Spleen (tissue), 7 donors: ENCODE measurements at regions not wholly inside any gene's neighbourhood (a gene's known extent, or its start where the extent isn't known, plus 50 kb on each side); places are given as distances from the start of the nearest gene placed in this dataset.

Experiments
- CTCF ChIP-seq, 11 experiments: fragments of 200-600 bp in 7 of 11; fragments of 450-650 bp in 4 of 11; sonication (generic) in 4 of 11; IDR thresholded peaks in 8 of 11; conservative IDR thresholded peaks in 3 of 11; 1 replicate in 7 of 11; 2 replicates in 4 of 11; pipeline versions ENCODE4 v1.4.0 to v1.8.0; 2016 to 2021; ENCODE audit warnings: antibody characterized with exemption in 11 of 11, inconsistent platforms in 4 of 11, mild to moderate bottlenecking in 1 of 11
- POLR2A ChIP-seq, 3 donors: fragments of 450-650 bp; IDR thresholded peaks; one replicate each; pipeline ENCODE4 v1.5.1; 2017; ENCODE audit warnings: antibody characterized with exemption in 3 of 3, mild to moderate bottlenecking in 1 of 3
- donor health status: DM: no; HTN: no; CAD: no; lungs with moderate emphysema.
- donor health status: DM: no; HTN: no; CAD: no.
- donor health status: DM: no; HTN: no; CAD: no.

GRCh38 chr5:126070481-126070880 is 352.7 kb upstream of the GRAMD2B start:
- TF ChIP-seq CTCF (IDR thresholded peaks at IDR 0.05 in 8 of 11, conservative IDR thresholded peaks at IDR 0.05 in 3 of 11) (no peak), POLR2A (IDR thresholded peaks at IDR 0.05) (no peak)
